Aorta (tissue), 5 donors: ENCODE measurements at regions not wholly inside any gene's neighbourhood (a gene's known extent, or its start where the extent isn't known, plus 50 kb on each side); places are given as distances from the start of the nearest gene placed in this dataset.
"Not testable (repeated sequence)": the region's sequence is repeated elsewhere in the genome, so short reads cannot be mapped to it uniquely, and the experiment has no call there.

Source experiments
- ATAC-seq: fragments of 200-7000 bp; cut with Tn5 transposase; one replicate; pipeline ENCODE4 v1.9.1; 2022; ENCODE audit warnings: moderate library complexity; ENCODE audit not compliant: low FRiP score
- DNase-seq, 2 donors: peaks; one replicate each; pipeline ENCODE4 v3.0.0-alpha.2; 2020
- H3K27ac ChIP-seq, 2 donors: one replicate each; pipeline ENCODE4 v1.5.1; 2013; ENCODE audit warnings: low read length in 2 of 2, mild to moderate bottlenecking in 2 of 2, moderate library complexity in 2 of 2, control low read depth in 1 of 2, inconsistent platforms in 1 of 2, low read depth in 1 of 2
- H3K27me3 ChIP-seq, 2 donors: one replicate each; pipeline ENCODE4 v1.6.1; 2013; ENCODE audit warnings: control low read depth in 1 of 2, low read length in 1 of 2, mild to moderate bottlenecking in 1 of 2, moderate library complexity in 1 of 2; ENCODE audit not compliant: insufficient read depth in 2 of 2, control insufficient read depth in 1 of 2
- H3K36me3 ChIP-seq, 2 donors: one replicate each; pipeline ENCODE4 v1.6.1; 2013; ENCODE audit warnings: control low read depth in 1 of 2, low read length in 1 of 2, mild to moderate bottlenecking in 1 of 2; ENCODE audit not compliant: insufficient read depth in 2 of 2, control insufficient read depth in 1 of 2
- H3K4me1 ChIP-seq, 2 donors: one replicate each; pipeline ENCODE4 v1.6.1; 2013; ENCODE audit warnings: low read length in 2 of 2, control low read depth in 1 of 2, mild to moderate bottlenecking in 1 of 2, moderate library complexity in 1 of 2; ENCODE audit not compliant: insufficient read depth in 2 of 2, control insufficient read depth in 1 of 2
- H3K4me3 ChIP-seq, 2 donors: one replicate each; pipeline ENCODE4 v1.5.1; 2013; ENCODE audit warnings: low read length in 2 of 2, control low read depth in 1 of 2, mild to moderate bottlenecking in 1 of 2
- H3K9me3 ChIP-seq: one replicate; pipeline ENCODE4 v1.6.1; 2013; ENCODE audit warnings: mild to moderate bottlenecking, low read length; ENCODE audit not compliant: control insufficient read depth
- WGBS, 2 donors: extraction: QIAGEN DNeasy Blood & Tissue Kit; methylation state at CpG; one replicate each; pipeline ENCODE4 v1.1.7; 2013; 5-methylcytosine and 5-hydroxymethylcytosine counted together
- intact Hi-C, 2 donors: fragments of 100-400 bp; cut with DNase I; formaldehyde crosslinking; loops; one replicate each; pipeline versions ENCODE4 v1.14.2 to v1.15.0; 2022
- donor health status: healthy with polysubstance abuse.
- donor health status: Bipolar disorder and iron deficiency.
- donor health status: DM: no; HTN: no; CAD: no.
- donor health status: DM: no; HTN: no; CAD: no.
- donor health status: DM: yes; HTN: yes; CAD: no.

DNA sequence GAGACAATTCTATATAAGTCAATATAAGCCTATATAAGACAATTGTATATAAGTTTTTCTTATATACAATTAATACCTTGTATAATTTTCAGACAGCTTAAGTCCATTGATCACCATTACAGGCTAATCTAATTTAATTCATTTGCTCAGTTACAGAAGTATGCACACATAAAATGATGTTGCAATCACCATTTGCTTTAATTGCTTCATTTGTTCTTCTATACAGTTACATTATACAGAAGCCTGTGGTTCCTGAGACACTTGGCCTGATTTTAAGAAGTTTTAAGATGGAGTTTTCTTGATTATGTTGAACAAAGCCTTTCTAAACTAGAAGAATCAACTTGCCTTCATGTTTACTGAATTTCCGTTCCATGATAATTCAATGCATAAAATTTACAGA lies 314.6 kb upstream of the PDE3A start:
- Histone ChIP-seq H3K4me1 (peaks cover 0 to 2% of the 10 kb centered on the region in 2 donors), H3K4me3 (no peak overlapping the region), H3K9me3 (no peaks in the 10 kb centered on the region), H3K36me3 (no peaks in the 10 kb centered on the region), H3K27me3 (no peaks in the 10 kb centered on the region), H3K27ac (no peak overlapping the region)
- intact Hi-C loops, result loop anchor here in 1 of 2 donors (2.0 to 10.0 kb wide), 3 partner anchors 44 to 279 kb away; no protein-coding TSS in a partner anchor
- DNase-seq (no peak), ATAC-seq (no peak)
- 86 to 93% methylated on average over 1 of the region's 1 CpG for WGBS, 2 donors

DNA sequence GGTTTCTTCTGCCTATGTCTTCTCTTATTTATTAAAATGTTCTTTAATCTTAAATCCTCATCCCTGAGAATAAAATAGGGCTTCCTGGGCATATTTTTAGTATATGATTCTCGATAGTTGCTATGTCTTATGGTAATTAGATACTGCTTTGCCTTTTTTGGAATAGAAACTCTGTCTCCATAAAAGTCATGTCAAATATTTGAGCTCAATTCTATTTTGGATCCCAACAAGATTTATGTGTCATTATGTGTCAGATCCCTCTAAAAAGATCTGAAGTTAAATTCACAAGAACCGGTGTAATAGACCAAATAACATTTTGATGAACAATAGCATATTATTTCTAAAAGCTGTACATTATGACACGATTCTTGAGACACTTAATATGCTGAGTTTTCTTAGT lies 312.5 kb upstream of the PDE3A start:
- no peak for ATAC-seq
- intact Hi-C loops, result loop anchor here in 1 of 2 donors (2.0 to 10.0 kb wide), 2 partner anchors 65 to 281 kb away; no protein-coding TSS in a partner anchor
- WGBS, 2 donors, result 9 to 10% methylated on average over 3 of the region's 3 CpGs

DNA sequence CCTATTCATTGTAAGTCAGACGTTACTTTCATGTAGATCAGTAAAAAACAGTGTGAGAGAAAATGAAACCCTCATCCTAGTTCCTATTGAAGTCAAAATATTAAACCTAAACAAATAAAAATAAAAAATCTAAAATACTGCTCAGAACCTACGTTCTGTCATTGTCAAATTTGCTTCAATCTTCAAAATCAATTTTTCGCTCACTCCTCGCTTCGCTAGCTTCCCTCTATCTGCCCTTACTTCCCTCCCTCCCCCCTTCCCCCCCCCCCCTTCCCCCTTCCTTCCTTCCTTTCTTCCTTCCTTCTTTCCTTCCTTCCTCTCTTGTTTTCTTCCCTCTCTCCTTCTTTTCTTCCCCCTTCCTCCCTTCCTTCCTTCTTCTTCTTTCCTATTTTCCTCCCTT lies 310.9 kb upstream of the PDE3A start:
- 79% methylated on average over 5 of the region's 5 CpGs for WGBS, 2 donors
- DNase-seq (no peak), ATAC-seq (no peak)
- H3K36me3 ChIP-seq, result no peaks in the 10 kb centered on the region
- no peak overlapping the region for H3K27ac ChIP-seq
- no peaks in the 10 kb centered on the region for H3K4me1 ChIP-seq
- intact Hi-C loops, result loop anchor here in 1 of 2 donors (10.0 kb wide), 1 partner anchor 283 kb away; no protein-coding TSS in a partner anchor
- no peaks in the 10 kb centered on the region for H3K27me3 ChIP-seq
- H3K4me3 ChIP-seq, result no peak overlapping the region
- H3K9me3 ChIP-seq, result no peaks in the 10 kb centered on the region

More for the DNA sequence above, 312.5 kb upstream of the PDE3A start:
- Histone ChIP-seq H3K4me3 (no peak overlapping the region), H3K27me3 (no peaks in the 10 kb centered on the region), H3K36me3 (no peaks in the 10 kb centered on the region), H3K4me1 (peaks cover 0 to 2% of the 10 kb centered on the region in 2 donors), H3K9me3 (no peaks in the 10 kb centered on the region), H3K27ac (no peak overlapping the region)
- DNase-seq, result no peak

DNA sequence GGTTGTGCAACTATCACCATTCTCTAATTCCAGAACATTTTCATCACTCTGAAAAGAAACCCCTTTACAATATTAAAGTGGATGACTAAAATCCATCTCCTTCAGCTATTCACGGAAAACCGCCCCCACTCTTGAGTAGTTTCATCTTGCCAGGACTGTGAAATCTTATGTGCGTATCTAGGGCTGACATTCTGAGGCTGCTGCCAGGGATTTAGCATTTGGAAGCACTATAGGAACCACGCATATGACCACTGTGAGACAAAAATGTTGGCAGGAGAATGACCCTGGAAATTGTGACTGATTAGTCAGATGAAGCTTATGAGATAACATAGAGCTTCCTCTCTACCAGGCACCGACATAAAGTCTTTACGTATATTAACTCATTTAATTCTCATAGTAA lies 305.2 kb upstream of the PDE3A start:
- Histone ChIP-seq H3K4me3 (no peak overlapping the region), H3K36me3 (peaks cover 0 to 2% of the 10 kb centered on the region in 2 donors), H3K9me3 (no peaks in the 10 kb centered on the region), H3K27ac (no peak overlapping the region), H3K27me3 (no peaks in the 10 kb centered on the region), H3K4me1 (no peaks in the 10 kb centered on the region)
- no peak for ATAC-seq
- intact Hi-C loops, result no loop called here
- no peak for DNase-seq
- 57 to 68% methylated on average over 6 of the region's 6 CpGs for WGBS, 2 donors

DNA sequence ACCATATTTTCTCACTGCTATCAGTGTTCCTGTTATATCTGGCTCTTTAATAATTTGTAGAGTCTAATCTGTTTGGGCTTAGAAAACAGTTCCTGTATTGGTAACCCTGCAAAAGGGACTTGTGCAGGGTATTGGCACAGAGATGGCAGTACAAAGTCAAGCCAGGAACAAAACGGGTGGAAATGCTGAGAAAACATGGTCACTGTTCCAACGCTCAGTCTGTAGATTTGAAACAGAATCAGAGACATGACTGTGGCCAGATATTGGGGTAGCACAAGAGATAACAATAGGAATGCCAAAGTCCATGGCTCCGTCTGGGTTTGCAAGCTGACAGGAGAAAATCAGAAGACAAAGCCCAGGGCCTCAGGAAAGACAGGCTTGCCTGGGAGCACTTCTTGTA lies 290.7 kb upstream of the PDE3A start:
- H3K4me1 ChIP-seq, result no peaks in the 10 kb centered on the region

DNA sequence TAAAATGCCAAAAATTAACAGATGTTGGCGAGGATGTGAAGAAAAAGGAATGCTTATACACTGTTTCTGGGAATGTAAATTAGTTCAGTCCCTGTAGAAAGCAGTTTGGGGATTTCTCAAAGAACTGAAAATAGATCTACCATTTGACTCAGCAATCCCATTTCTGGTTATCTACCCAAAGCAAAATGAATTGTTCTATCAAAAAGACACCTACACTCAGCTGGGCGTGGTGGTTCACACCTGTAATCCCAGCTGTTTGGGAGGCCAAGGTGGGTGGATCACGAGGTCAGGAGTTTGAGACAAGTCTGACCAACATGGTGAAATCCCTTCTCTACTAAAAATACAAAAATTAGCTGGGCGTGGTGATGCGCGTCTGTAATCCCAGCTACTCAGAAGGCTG lies 279.3 kb upstream of the PDE3A start:
- 98% methylated on average over 6 of the region's 6 CpGs for WGBS, 2 donors
- ATAC-seq (no peak), DNase-seq (no peak)
- peaks cover 0 to 6% of the 10 kb centered on the region in 2 donors for H3K36me3 ChIP-seq
- no peak overlapping the region for H3K4me3 ChIP-seq
- H3K4me1 ChIP-seq, result no peaks in the 10 kb centered on the region
- H3K9me3 ChIP-seq, result peaks cover 1% of the 10 kb centered on the region
- intact Hi-C loops, result no loop called here
- no peaks in the 10 kb centered on the region for H3K27me3 ChIP-seq
- no peak overlapping the region for H3K27ac ChIP-seq

More for the DNA sequence above, 290.7 kb upstream of the PDE3A start:
- no peaks in the 10 kb centered on the region for H3K27me3 ChIP-seq
- H3K27ac ChIP-seq, result peak overlapping the region; percentile 49 to 88
- no peaks in the 10 kb centered on the region for H3K9me3 ChIP-seq
- intact Hi-C loops, result no loop called here
- DNase-seq (no peak), ATAC-seq (peak; percentile 70)
- H3K4me3 ChIP-seq, result peak overlapping the region in 1 of 2 donors; percentile 5
- no peaks in the 10 kb centered on the region for H3K36me3 ChIP-seq
- 0 to 4% methylated on average over 3 of the region's 3 CpGs for WGBS, 2 donors

DNA sequence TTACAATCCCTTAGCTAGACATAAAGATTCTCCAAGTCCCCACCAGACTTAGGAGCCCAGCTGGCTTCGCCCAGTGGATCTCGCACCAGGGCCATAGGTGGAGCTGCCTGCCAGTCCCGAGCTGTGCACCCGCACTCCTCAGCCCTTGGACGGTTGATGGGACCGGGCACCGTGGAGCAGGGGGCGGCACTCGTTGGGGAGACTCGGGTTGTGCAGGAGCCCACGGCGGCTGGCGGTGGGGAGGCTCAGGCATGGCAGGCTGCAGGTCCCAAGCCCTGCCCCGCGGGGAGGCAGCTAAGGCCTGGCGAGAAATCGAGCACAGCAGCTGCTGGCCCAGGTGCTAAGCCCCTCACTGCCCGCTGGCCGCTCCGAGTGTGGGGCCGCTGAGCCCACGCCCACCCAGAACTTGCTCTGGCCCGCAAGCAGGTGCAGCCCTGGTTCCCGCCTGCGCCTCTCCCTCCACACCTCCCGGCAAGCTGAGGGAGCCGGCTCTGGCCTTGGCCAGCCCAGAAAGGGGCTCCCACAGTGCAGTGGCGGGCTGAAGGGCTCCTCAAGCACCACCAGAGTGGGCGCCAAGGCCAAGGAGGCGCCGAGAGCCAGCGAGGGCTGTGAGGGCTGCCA lies 275.0 kb upstream of the PDE3A start:
- ATAC-seq, H3K36me3 ChIP-seq, H3K27me3 ChIP-seq, intact Hi-C loops, H3K4me1 ChIP-seq, H3K9me3 ChIP-seq, H3K27ac ChIP-seq, H3K4me3 ChIP-seq: not testable (repeated sequence)
- WGBS, 2 donors, result 93% methylated on average over 31 to 32 of the region's 32 CpGs
- DNase-seq, result peak in 1 of 2 donors; percentile 48

DNA sequence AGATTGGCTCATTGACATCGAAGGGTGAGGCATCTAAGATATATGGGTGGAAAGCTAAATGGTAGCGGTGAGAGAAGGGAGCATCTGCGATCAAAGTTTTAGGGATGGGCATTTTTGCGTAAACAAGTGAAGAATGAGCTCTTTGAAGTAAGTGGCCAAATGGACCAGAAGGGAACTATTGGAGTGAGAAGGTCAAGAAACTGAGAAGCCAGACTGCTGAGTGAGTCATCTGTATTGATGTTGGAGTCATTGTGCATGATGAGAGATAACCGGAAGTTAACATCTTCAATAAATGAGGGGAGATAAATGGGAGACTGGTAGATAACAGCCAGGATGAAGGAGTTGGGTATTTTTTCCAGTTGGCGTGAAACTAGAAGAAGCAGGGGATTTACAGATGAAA lies 271.9 kb upstream of the PDE3A start:
- Histone ChIP-seq H3K9me3 (no peaks in the 10 kb centered on the region), H3K4me3 (no peak overlapping the region), H3K27me3 (no peaks in the 10 kb centered on the region), H3K36me3 (peaks cover 0 to 2% of the 10 kb centered on the region in 2 donors), H3K4me1 (no peaks in the 10 kb centered on the region), H3K27ac (peak overlapping the region in 1 of 2 donors; percentile 43)
- 83 to 92% methylated on average over 6 of the region's 6 CpGs for WGBS, 2 donors
- DNase-seq, result no peak
- intact Hi-C loops, result loop anchor here in 1 of 2 donors (5.0 kb wide), 1 partner anchor 44 kb away; no protein-coding TSS in a partner anchor
- no peak for ATAC-seq

DNA sequence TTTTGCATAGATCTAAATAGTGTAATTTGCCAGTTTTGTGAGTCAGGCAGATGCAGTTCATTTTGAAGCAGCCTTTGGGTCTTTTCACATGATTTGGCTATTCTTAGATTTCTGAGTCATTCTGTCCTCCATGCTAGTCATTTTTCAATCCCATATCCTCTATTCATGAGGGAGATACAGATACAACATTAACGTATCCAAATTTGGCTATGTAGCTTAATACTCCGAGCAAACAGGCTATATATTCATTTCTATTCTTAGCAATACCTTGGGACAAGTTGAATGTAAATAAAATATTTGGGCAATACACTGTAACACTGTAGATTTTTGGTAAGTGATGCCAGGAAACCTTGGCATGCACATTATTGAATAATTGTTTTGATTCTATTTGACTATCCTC lies 270.7 kb upstream of the PDE3A start:
- DNase-seq (no peak), ATAC-seq (peak; percentile 71)
- intact Hi-C loops, result loop anchor here in 1 of 2 donors (5.0 kb wide), 1 partner anchor 45 kb away; no protein-coding TSS in a partner anchor
- H3K36me3 ChIP-seq, result no peaks in the 10 kb centered on the region
- no peaks in the 10 kb centered on the region for H3K27me3 ChIP-seq
- 1 to 3% methylated on average over 2 of the region's 2 CpGs for WGBS, 2 donors
- no peaks in the 10 kb centered on the region for H3K4me1 ChIP-seq
- peak overlapping the region in 1 of 2 donors; percentile 6 for H3K27ac ChIP-seq
- no peaks in the 10 kb centered on the region for H3K9me3 ChIP-seq
- no peak overlapping the region for H3K4me3 ChIP-seq
